ENCODE measurements at regions not wholly inside any gene's neighbourhood (a gene's known extent, or its start where the extent isn't known, plus 50 kb on each side); places are given as distances from the start of the nearest gene placed in this dataset.

GRCh38 chr5:14922456-14922855 lies 50.9 kb upstream of the ANKH start:
- no peaks in the 10 kb centered on the region for H3K79me2 ChIP-seq
- no peaks in the 10 kb centered on the region for H3K27me3 ChIP-seq (ENCODE audit: control insufficient read depth, insufficient read depth, low read length)
- H3K4me3 ChIP-seq (ENCODE audit: low read depth, low read length) = no peak overlapping the region
- H3K27ac ChIP-seq = no peak overlapping the region
- TF ChIP-seq, protein P1, sequence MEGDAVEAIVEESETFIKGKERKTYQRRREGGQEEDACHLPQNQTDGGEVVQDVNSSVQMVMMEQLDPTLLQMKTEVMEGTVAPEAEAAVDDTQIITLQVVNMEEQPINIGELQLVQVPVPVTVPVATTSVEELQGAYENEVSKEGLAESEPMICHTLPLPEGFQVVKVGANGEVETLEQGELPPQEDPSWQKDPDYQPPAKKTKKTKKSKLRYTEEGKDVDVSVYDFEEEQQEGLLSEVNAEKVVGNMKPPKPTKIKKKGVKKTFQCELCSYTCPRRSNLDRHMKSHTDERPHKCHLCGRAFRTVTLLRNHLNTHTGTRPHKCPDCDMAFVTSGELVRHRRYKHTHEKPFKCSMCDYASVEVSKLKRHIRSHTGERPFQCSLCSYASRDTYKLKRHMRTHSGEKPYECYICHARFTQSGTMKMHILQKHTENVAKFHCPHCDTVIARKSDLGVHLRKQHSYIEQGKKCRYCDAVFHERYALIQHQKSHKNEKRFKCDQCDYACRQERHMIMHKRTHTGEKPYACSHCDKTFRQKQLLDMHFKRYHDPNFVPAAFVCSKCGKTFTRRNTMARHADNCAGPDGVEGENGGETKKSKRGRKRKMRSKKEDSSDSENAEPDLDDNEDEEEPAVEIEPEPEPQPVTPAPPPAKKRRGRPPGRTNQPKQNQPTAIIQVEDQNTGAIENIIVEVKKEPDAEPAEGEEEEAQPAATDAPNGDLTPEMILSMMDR (IDR thresholded peaks at IDR 0.05) = no peak
- no peak overlapping the region for H3K9ac ChIP-seq
- H2AFZ ChIP-seq = no peak overlapping the region
- no peaks in the 10 kb centered on the region for H3K36me3 ChIP-seq (ENCODE audit: control insufficient read depth, insufficient read depth, low read length)
- no peaks in the 10 kb centered on the region for H3K9me3 ChIP-seq (ENCODE audit: control insufficient read depth, low read length)
- H3K4me2 ChIP-seq (ENCODE audit: low read length) = no peak overlapping the region
- no peaks in the 10 kb centered on the region for H3K4me1 ChIP-seq
